Astrocyte of the cerebellum (primary cell): ENCODE measurements at regions not wholly inside any gene's neighbourhood (a gene's known extent, or its start where the extent isn't known, plus 50 kb on each side); places are given as distances from the start of the nearest gene placed in this dataset.
"Not testable (repeated sequence)": the region's sequence is repeated elsewhere in the genome, so short reads cannot be mapped to it uniquely, and the experiment has no call there.

Experiments
- DNase-seq: peaks from one replicate; pipeline ENCODE4 v3.0.0-alpha.2; 2011; ENCODE audit warnings: low read depth
- H3K4me3 ChIP-seq: 2 replicates; pipeline ENCODE4 v1.5.1; 2011; ENCODE audit warnings: mild to moderate bottlenecking, low read depth, low read length, moderate library complexity
- in situ Hi-C: cut with HindIII; loops from 2 replicates; pipeline ENCODE4 v1.10.0; 2017; ENCODE audit warnings: low sequenced_read_pairs
- TF ChIP-seq, protein P1 (sequence below): IDR thresholded peaks from 2 replicates; pipeline ENCODE4 v1.5.1; 2012; ENCODE audit warnings: low read length, low read depth, moderate library complexity, mild to moderate bottlenecking; ENCODE audit errors: missing control alignments

DNA sequence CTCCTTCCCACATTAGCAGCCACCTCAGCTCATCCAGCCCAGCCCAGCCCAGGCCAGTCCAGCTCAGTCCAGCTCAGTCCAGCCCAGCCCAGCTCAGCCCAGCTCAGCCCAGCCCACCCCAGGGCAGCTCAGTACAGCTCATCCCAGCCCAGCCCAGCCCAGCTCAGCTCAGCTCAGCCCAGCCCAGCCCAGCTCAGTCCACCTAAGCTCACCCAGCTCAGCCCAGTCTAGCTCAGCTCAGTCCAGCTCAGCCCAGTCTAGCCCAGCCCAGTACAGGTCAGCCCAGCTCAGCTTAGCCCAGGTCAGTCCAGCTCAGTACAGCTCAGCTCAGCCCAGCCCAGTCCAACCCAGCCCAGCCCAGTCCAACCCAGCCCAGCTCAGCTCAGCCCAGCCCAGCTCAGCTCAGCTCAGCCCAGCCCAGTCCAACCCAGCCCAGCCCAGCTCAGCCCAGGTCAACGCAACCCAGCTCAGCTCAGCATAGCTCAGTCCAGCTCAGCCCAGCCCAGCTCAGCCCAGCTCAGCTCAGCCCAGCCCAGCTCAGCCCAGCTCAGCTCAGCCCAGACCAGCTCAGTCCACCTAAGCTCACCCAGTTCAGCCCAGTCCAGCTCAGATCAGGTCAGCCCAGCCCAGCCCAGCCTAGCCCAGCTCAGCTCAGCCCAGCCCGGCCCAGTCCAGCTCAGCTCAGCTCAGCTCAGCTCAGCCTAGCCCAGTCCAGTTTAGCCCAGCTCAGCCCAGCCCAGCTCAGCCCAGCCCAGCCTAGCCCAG is 63.0 kb downstream of the TMEM121 start:
- TF ChIP-seq, protein P1, sequence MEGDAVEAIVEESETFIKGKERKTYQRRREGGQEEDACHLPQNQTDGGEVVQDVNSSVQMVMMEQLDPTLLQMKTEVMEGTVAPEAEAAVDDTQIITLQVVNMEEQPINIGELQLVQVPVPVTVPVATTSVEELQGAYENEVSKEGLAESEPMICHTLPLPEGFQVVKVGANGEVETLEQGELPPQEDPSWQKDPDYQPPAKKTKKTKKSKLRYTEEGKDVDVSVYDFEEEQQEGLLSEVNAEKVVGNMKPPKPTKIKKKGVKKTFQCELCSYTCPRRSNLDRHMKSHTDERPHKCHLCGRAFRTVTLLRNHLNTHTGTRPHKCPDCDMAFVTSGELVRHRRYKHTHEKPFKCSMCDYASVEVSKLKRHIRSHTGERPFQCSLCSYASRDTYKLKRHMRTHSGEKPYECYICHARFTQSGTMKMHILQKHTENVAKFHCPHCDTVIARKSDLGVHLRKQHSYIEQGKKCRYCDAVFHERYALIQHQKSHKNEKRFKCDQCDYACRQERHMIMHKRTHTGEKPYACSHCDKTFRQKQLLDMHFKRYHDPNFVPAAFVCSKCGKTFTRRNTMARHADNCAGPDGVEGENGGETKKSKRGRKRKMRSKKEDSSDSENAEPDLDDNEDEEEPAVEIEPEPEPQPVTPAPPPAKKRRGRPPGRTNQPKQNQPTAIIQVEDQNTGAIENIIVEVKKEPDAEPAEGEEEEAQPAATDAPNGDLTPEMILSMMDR = no peak
- no peak for DNase-seq
- in situ Hi-C loops = no loop called here
- no peak overlapping the region for H3K4me3 ChIP-seq

DNA sequence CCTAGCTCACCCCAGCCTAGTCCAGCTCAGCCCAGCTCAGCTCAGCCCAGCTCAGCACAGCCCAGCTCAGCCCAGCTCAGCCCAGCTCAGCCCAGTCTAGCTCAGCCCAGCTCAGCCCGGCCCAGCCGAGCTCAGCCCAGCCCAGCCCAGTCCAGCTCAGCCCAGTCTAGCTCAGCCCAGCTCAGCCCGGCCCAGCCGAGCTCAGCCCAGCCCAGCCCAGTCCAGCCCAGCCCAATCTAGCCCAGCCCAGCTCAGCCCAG is 63.5 kb downstream of the TMEM121 start:
- in situ Hi-C loops, H3K4me3 ChIP-seq, DNase-seq: not testable (repeated sequence)

DNA sequence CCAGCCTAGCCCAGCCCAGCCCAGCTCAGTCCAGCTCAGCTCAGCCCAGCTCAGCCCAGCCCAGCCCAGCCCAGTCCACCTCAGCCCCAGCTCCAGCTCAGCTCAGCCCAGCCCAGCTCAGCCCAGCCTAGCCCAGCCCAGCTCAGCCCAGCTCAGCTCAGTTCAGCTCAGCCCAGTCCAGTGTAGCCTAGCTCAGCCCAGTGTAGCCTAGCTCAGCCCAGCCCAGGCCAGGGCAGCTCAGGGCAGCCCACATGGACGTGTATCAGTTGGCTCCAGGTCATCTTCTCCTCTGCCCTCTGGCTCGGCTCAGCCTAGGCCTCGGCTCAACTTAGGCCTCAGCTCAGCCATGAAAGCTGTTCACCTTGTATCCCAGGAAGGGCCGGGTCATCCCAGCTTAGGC is 64.7 kb downstream of the TMEM121 start:
- H3K4me3 ChIP-seq = no peak overlapping the region
- in situ Hi-C loops = no loop called here
- no peak for DNase-seq
- TF ChIP-seq, protein P1 = no peak

DNA sequence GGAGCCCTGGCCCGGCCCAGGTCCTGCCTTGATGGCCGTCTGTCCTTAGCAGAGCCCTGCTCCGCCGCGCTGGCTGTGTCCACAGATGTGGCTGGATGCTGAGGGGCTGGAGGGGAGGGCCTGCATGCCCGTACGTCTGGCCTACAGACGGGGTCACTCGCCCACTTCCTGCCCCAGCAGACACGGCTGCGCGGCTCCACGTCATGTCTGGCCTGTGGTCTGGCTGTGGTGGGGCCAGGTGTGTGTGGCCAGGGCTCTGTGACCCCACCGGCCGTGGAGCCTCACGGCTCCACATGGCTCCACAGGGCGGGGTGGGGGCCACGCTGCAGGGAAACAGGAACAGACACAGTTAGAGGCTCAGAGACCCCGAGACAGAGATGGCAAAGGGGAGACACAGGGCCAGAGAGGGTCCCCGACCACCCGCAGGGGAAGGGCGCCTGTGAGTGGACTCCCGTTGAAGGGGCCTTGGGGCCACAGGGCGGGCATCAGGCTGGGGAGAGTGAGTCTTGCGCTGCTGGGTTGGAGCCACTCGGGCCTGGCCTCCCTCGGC is 65.5 kb downstream of the TMEM121 start:
- in situ Hi-C loops, H3K4me3 ChIP-seq, DNase-seq: not testable (repeated sequence)

DNA sequence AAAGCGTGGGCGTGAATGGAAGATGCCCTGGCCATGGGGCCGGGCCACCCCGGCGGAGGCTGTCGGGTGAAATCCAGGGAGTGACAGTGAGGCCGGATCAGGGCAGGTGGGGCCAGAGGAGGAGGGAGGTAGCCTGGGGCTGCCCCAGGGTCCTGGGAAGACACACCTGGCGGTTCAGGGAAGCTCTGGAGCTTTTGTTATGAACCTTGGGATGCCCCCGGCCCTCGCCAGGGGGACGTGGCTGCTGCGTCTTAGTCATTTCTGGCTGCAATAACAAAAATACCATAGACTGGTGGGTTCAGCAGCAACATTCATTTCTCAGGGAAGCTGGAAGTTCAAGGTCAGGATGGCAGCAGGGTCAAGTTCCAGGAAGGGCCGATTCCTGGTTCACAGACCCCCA is 66.3 kb downstream of the TMEM121 start:
- H3K4me3 ChIP-seq, DNase-seq, in situ Hi-C loops: not testable (repeated sequence)

DNA sequence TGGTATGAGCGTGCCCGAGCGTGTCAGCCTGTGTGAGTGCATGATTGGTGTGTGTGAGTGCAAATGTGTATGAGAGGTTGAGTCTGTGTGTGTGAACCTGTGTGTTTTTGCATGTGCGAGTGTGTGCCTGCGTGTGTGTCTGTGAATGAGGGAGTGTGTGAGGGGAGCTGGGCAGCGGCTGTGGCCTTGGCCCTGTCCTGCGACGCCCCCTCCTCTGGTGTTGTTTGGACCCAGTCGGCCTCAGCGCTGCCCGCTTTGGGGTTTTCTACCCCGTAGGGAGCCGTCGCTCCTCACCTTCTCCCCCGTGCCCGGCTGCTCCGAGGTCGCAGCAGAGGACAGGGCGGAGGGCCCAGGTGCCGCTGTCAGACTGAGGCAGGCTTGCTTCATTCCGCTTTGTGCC is 69.0 kb downstream of the TMEM121 start:
- H3K4me3 ChIP-seq, DNase-seq, in situ Hi-C loops: not testable (repeated sequence)

DNA sequence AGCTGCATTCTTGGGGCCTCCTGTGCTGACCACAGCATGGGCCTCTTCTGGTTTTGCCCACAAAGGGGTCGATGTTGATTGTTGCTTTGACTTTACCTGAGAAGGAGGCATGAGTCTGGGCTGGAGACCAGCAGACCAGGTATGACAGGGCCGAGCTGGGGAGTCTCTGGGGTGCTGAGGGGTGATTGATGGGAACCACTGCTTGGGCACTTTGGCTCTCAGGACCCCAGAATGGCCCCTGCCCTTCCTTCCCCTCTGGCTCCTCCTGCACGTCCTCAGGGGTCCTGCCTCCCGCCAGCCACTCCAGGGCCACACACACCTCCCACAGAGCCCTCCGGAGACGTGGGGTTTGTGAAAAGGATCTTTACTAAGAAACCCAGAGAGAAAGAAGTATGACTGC is 70.0 kb downstream of the TMEM121 start:
- H3K4me3 ChIP-seq, DNase-seq, in situ Hi-C loops: not testable (repeated sequence)

DNA sequence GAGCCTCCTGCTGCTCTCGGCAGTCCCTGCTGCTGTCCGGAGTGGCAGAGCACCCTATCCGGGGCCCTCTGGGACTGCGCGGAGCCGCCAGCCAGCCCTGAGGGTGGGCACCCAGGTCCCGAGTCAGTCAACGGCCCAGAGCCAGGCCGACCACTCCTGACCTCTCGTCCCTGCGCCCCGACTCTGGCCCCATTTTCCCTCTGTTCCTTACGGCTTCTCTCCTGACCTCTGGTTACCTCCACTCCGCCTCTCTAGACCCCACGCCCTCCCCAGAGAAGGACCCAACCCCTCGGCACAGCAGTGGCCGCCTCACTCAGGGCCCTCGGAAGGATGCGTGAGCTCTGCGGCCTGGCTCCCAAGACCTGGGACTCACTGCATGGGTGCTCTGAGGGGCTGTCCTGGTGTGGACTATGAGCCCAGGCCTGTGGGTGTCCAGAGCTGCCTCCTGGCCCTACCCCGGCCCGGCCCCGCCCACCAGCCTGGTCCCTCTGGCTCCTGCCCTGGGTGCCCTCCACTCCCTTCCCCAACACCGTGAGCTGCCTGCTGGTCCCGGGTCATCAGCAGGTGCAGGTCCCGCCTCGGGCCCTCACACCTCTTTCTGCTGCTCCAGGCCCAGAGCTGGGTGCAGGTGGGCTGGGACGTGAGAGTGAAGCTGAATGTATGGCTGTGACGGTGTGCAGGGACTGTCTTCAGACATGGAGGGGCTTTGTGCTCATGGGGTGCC is 71.8 kb downstream of the TMEM121 start:
- in situ Hi-C loops = not testable (repeated sequence)

DNA sequence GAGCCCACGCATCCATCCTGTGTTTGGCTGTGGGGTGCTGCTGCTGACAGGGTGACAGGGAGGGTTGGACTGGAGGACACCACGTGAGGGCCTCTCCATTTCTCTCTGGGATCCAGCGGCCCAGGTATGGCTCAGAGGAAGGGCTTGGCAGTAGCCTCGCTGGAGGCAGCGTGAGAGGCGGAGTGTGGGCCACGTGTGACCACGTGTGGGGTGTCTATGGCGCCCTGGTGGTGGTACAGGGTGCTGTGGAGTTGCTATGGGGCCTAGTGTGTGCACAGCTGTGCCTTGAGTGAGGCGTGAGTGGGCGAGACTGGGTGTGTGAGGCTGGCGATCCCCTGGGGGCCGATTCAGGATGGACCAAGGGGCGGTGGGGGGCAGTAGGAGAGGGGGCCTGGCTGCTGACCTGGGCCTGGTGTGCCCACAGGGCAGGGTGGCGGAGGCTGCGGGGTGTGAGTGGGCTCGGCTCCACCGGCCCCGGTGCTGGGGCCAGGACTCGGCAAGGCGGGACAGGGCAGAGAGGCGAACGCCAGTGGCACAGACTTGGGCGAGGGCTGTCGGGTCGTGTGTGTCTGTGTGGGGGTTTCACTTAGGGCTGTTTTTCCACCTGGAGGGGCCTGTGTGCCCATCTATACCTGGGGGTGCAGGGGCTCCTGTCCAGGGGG is 72.7 kb downstream of the TMEM121 start:
- H3K4me3 ChIP-seq, DNase-seq, in situ Hi-C loops: not testable (repeated sequence)

More for the DNA sequence above, 71.8 kb downstream of the TMEM121 start:
- not testable (repeated sequence) for H3K4me3 ChIP-seq, DNase-seq

DNA sequence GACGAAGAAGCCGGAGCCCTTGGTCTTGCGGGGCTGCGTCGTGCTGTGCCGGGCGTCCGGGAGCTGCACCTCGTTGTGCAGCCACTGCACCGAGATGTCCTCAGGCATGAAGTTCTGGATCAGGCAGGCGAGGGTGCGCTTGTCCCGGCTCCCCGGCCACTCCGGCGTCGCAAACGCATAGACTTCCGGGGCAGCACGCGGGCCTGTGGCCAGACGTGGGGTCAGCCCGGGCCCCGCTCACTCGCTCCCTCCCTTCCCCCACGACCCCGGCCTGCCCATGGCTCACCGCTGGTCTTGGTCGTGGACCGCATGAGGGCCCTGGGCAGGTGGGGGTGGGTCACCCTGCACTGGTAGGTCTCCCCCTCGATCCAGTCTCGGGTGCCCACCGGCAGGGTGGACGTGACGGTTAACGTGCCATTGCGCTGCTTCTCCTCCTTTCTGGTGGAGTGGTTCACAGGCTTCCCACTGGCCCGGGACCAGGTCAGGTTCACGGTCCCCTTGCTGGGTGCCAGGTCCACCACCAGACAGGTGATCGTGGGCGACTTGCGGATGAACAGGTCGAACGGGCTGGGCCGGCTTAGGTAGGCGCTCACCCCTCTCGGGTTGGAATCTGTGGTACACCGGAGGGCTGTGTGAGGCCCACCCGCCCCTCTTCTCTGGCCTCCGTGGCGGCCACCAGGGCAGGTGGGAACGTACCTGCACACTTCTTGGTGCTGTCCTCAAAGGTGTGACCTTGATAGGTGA is 74.0 kb downstream of the TMEM121 start:
- H3K4me3 ChIP-seq, in situ Hi-C loops: not testable (repeated sequence)

More for the DNA sequence above, 74.0 kb downstream of the TMEM121 start:
- not testable (repeated sequence) for DNase-seq
